HG02840 (cell line): ENCODE measurements at regions not wholly inside any gene's neighbourhood (a gene's known extent, or its start where the extent isn't known, plus 50 kb on each side); places are given as distances from the start of the nearest gene placed in this dataset.

Experiments
- ATAC-seq: cut with Tn5 transposase; IDR thresholded peaks from one replicate; pipeline ENCODE4 v1.9.1; 2021; ENCODE audit warnings: mild to moderate bottlenecking, moderate library complexity, moderate number of reproducible peaks; ENCODE audit not compliant: unreplicated experiment, low FRiP score

DNA sequence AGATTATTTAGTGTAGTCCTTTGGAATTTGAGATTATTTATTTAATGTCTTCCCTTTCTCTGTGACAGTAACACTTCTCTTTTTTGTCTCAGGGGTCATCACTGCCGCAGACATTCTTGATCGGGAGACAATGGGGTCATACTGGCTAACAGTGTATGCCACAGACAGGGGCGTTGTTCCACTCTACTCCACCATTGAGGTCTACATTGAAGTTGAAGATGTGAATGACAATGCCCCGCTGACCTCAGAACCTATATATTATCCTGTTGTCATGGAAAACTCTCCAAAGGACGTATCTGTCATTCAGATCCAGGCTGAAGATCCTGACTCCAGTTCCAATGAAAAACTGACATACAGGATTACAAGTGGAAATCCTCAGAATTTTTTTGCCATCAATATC lies 299.9 kb downstream of the FAT3 start:
- ATAC-seq: no peak

- ATAC-seq: no peak
Measured at GRCh38 chr11:92527467-92527866, 302.8 kb downstream of the FAT3 start.

DNA sequence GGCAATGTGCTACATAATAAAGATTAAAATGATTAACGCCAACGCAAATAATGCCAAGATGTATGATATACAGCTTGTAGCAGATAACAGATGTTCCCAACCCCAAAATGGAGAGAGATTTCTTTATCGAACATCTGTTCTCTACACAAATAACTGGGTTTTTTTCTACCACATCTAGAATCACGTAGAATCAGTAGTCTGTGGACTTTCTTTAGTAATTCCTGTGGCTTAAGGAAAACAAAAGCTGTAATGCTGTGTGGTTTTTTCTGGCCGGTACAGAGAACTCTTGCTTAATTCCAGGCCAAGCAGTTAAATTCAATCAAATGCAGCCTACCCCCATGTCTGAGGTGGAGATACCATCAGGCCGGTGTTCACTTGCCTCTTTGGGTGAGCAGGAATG lies 303.4 kb downstream of the FAT3 start:
- ATAC-seq: no peak

GRCh38 chr11:92531065-92531739 lies 306.6 kb downstream of the FAT3 start:
- ATAC-seq: no peak

DNA sequence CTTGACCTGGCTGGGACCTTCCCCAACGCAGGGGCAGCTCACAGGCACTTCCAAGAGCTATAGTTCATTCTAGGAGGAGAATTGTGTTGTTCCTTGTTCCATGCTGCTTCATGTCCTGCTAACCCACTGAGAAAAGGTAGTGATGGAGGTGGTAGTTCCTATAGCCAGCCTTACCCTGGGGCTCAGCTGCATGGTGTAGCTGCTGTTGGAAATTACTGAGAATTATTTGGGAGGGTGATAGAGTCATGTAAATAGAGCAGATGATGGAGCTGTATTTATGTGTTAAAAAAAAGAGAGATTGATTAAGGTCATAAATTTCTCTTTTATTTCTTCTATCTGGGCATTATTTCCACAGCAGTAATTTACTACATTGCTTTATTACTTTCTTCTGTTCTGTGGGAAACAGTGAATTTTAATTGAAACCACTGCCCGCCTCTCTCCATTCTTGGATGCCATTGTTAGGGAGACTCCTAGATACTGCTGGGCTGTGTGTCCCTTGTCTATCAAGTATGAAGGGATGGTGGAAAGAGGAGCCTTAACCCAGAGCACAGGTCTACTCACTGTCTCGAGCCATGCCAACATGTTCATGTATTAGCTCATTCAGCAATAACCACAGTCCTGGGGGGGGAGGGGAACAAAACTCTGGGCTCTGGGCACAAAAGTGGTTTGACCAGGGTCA lies 309.2 kb downstream of the FAT3 start:
- no peak for ATAC-seq

DNA sequence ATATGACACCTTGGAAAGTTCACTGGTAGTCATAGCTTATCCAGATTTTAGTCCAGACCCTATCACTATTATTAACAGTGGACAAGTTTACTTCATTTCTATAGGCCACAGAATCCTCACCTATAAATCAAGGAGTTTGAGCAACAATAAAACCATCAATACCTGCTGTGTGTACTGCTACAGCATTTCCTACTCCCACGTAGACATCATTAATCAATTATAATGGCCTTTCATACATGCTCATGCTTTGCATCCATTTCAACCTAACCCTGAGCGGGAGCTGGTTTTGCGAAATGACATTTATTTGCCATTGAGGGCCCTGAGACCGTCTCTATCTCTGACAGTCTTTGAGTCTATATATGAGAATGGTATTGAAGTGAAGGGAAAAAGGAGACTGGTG lies 312.3 kb downstream of the FAT3 start:
- no peak for ATAC-seq

DNA sequence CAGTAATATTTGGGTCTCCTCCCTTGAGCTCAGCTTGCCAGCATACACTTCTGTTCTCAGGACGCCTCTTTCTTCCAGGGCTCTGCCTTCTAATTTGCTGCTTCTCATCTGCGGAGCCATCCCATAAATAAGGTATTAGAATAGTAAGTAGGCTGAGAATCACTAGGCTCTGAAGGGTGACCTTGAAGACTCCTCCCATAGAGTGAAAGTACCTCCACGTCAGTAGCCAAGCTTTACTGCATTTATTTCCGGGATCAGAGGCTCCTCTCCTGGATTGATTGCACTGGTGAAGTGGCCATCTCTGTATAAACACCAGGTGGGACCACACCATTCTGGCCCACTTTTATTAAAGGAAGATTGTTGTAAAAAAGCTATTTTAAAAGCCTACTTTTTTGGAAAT lies 315.5 kb downstream of the FAT3 start:
- ATAC-seq: no peak

GRCh38 chr11:92545906-92546471 lies 321.4 kb downstream of the FAT3 start:
- ATAC-seq: no peak

- no peak for ATAC-seq
Measured at GRCh38 chr11:92546603-92547002, 322.0 kb downstream of the FAT3 start.

DNA sequence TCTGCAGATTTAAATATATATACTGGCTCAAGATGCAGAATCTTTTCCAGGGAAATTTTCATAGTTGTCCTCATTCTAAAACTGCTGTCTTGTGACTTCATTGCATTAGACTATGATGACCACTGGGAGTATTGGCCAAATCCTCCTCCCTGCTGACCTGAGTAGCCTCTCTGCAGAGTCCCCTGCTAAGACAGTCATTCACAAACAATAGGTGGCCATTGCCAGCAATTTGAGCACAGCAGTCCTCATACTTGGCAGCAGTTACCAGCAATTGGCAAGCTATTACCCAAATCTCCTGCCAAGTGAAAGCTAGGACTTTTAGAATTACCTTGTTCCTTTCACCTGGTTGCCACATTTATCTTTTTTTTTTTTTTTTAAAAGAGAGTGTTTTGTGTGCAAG lies 325.8 kb downstream of the FAT3 start:
- no peak for ATAC-seq

DNA sequence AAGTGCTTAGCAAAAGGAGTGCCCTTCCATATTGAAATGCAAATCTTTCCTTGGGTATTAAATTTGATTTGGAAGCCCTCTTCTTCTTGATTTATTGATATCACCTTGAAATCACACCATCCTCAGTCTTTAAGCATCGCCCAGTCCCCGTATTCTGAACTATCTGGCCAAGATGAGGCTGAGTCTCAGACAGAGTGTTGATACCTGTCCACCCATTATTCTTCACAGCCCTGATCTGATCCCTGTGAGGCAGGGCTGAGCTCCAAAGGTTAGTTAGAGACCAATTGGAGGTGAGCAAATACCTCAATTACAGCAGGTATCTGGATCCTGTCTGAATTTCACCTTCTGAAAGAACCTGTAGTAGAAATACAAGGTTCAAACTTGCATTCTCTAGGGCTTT lies 326.3 kb downstream of the FAT3 start:
- no peak for ATAC-seq

DNA sequence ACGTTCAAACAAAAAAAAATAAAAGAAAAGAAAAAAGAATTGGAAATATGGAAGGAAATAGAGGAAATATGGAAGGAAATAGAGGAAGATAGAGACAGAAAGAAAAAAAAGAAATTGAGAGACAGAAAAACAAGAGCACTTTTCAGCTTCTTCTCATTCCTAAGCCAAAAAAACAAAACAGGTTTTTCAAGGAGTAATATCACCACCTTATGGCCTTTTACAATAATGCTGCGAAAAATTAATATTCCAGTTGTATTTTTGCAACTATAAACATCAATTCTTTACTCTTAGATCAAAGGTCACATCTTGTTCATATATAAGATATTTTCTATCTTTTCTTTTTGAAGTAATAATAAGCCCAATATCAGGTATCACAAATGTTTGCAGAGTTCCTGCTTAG lies 328.3 kb downstream of the FAT3 start:
- ATAC-seq: no peak

GRCh38 chr11:92554688-92555087 lies 330.1 kb downstream of the FAT3 start:
- no peak for ATAC-seq

DNA sequence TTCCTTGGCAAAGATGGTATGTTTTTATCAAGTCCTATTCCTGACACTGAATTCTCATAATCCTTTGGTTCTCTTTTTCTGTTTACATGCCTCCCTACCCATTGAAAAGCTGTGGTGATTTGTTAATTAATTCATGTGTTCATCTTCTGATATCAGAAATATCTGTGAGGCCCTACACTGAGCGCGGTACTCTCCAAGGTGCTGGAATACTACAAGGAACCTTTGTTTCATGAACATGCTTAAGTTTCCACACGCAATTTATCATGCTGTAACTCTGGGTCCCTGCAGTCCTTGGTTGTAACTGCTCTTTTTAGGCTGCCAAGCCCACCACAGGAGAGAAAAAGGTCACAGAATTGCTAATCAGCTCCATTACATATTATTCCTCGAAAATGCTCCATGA lies 331.8 kb downstream of the FAT3 start:
- no peak for ATAC-seq

- ATAC-seq: no peak
Measured at GRCh38 chr11:92557879-92558278, 333.3 kb downstream of the FAT3 start.

DNA sequence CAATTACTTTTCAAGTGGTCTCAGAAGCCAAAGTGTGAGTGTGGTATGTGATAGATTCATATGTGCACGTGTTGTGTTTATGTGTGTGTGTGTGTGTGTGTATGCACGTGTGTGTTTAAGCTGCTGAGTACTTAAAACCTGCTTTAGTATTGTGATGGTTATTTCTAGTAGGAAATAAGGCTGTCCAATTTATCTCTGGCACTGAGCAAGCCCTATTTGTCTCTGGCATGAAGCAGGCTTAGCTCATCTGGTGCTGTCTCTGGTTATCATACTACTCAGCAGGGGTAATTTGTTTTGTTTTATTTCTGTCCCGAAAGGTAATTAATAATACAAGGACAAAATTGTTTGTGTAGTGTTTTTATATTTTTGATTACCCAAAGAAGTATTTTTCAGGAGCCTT lies 333.7 kb downstream of the FAT3 start:
- no peak for ATAC-seq

DNA sequence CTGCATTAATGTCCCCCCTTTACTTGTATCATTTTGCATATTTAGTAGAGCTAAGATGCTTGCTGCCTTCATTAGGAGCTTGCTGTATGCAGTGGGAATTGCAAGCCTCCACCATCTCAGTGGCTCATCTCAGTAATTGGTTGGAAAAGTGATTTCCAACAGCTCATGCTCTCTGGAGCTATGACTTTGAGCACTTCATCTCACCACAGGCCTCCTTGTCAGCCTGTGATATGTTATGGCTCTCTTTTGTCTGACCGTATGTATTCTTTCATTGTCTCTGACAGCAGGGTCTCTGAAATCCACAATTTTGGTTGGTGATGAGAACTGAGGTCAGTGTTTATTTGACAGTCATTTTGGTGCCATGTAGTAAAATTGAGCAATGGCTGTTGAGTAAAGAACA lies 345.1 kb downstream of the FAT3 start:
- no peak for ATAC-seq

DNA sequence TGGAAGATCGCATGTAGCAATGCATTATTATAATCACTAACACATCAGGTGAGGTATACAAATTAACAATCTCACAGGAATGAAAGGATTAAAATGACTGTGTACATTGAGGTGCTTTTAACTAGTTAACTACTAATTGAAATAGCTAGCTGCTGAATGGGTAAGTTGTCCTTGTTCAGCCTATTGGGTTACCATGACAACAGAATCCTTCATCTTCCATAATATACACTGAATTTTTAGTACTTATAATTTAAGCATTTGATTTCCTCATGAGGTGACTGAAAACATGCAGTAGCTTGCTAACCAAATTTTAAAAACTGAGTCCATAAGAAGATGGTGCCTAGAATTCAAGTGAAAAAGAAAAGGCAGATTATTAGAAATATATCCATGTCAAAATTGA lies 347.9 kb downstream of the FAT3 start:
- ATAC-seq: no peak

DNA sequence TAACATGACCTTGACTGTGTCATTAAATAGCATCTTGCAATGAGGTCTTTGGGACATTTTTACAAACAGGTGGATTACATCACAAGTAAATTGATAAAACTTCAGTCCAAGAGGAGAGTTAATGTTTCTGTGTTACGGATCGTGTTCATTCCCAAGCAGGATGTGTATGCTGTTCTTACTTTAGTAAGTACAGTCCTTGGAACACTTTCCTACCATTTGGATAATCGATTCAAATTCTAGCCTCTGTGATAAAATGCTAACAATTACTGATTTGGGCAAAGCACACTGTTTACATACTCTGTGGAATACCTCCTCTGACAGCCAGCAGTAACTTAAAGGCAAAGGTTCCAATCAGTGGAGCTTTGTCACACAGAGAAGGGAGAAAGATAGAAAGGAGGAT lies 351.7 kb downstream of the FAT3 start:
- ATAC-seq: no peak

- no peak for ATAC-seq
Measured at GRCh38 chr11:92580908-92581307, 356.3 kb downstream of the FAT3 start.

- ATAC-seq: no peak
Measured at GRCh38 chr11:92588393-92588792, 363.8 kb downstream of the FAT3 start.

DNA sequence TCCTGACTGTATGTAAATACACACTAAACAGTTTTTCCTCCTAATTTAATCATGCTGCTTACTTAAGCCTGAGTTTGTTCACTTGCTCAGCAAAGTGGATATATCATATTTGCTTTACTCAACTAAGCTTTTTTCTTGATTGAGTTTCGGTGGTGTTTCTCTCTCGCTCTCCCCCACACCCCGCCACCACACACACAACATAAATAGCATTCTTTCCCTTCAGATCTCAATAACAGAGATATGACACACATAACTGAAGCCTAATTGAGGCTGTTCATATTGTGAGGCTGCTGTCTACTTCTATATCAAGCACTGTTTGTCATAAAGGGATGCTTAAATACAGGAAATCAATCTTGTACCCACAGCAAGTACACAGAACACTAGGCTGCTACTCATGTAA lies 364.9 kb downstream of the FAT3 start:
- no peak for ATAC-seq
